ENCODE measurements at regions not wholly inside any gene's neighbourhood (a gene's known extent, or its start where the extent isn't known, plus 50 kb on each side); places are given as distances from the start of the nearest gene placed in this dataset.

GRCh38 chrX:138925330-138925729, 213.8 kb upstream of the FGF13 start:
- ATAC-seq (no peak), DNase-seq (ENCODE audit: low spot score) (no peak)
- Mint-ChIP-seq H3K9me3 (no peaks in the 10 kb centered on the region; the same call in 1 of the 2 replicates), H3K4me3 (no peak overlapping the region), H3K36me3 (no peaks in the 10 kb centered on the region), H3K27ac (no peak overlapping the region), H3K27me3 (ENCODE audit: low read depth) (no peaks in the 10 kb centered on the region), H3K4me1 (0 out of 2 replicates have a peak, but pooled peaks cover 3% of the 10 kb centered on the region)
- POLR2A ChIA-PET: no interaction called here
- CTCF ChIA-PET: no interaction called here
- TF ChIP-seq SP1 (CRISPR knock-in tag; conservative IDR thresholded peaks at IDR 0.05) (no peak), HMGXB4 (CRISPR knock-in tag; IDR thresholded peaks at IDR 0.05) (no peak), ZNF423 (CRISPR knock-in tag; IDR thresholded peaks at IDR 0.05) (no peak), ZNF138 (CRISPR knock-in tag; conservative IDR thresholded peaks at IDR 0.05) (no peak), ZNF281 (CRISPR knock-in tag; IDR thresholded peaks at IDR 0.05) (no peak), NR3C1 (CRISPR knock-in tag; conservative IDR thresholded peaks at IDR 0.05; ENCODE audit: low read depth) (no peak), ATF2 (CRISPR knock-in tag; IDR thresholded peaks at IDR 0.05; ENCODE audit: borderline replicate concordance, low read depth) (no peak), PREB (CRISPR knock-in tag; IDR thresholded peaks at IDR 0.05; ENCODE audit: borderline replicate concordance) (no peak), MAX (CRISPR knock-in tag; IDR thresholded peaks at IDR 0.05) (no peak), MLX (CRISPR knock-in tag; IDR thresholded peaks at IDR 0.05) (no peak), GRHL2 (CRISPR knock-in tag; IDR thresholded peaks at IDR 0.05; ENCODE audit: insufficient replicate concordance, severe bottlenecking) (no peak), SOX15 (CRISPR knock-in tag; IDR thresholded peaks at IDR 0.05) (no peak), ZNF532 (CRISPR knock-in tag; IDR thresholded peaks at IDR 0.05; ENCODE audit: borderline replicate concordance) (no peak)

Measured in WTC11 (cell line).